ENCODE measurements at regions not wholly inside any gene's neighbourhood (a gene's known extent, or its start where the extent isn't known, plus 50 kb on each side); places are given as distances from the start of the nearest gene placed in this dataset.
"Not testable (repeated sequence)": the region's sequence is repeated elsewhere in the genome, so short reads cannot be mapped to it uniquely, and the experiment has no call there.

DNA sequence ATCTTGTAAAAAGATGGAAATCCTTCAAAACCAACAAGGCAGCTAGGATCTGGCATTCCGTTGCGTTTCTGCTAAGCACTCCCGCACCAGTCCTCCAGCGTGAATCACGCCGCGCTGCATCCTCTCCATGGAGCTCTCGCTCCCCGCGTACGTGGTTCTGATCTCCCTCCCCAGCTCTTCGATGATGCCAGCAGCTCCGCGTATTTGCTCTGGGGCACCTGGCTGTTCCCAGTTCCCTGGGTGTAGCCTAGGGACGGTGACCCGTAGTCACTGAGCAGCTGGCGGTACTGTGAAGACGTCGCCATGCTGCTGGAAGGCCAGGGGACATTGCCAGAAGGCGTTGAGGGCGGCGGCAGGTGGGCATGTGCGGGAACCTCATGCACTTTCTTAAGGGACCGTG is 407.5 kb downstream of the RNF144A start:
- no peak for DNase-seq

DNA sequence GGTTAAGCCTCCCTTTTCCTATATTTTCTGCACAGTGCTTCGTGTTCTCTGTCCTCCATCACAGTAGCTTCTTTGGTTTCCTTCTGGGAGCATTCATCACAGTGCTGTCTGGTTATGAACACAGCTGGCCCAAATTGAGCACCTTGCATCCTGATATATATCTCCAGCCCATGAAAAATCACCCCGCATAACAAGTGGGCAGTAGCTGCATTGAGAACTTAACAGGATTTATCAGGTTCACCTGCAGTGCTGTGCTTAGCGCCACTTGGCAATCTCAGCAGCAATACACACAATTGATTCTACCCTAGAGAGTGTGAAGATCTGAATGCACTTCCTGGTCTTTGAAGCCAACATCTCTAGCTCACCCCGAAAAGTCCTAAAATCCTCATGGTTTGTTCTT is 408.0 kb downstream of the RNF144A start:
- DNase-seq: no peak

DNA sequence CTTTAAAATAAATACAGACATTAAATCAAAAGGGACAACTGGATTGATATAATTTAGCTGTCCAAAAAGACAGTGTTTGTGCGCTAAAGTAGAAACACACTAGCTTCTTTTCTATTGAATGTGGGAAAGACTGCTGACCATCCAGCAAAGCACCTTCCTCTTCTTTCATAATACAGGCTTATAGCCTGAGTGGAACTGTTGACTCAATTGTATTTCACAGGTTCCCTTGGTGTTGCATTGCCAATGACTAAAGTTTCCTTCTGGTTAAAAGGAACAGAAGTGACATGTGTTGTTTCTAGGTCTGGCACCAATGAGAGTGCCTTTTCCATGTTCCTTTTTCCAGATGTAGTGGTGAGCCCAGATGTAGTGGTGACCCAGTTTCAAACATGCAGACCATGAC is 412.3 kb downstream of the RNF144A start:
- DNase-seq: no peak

DNA sequence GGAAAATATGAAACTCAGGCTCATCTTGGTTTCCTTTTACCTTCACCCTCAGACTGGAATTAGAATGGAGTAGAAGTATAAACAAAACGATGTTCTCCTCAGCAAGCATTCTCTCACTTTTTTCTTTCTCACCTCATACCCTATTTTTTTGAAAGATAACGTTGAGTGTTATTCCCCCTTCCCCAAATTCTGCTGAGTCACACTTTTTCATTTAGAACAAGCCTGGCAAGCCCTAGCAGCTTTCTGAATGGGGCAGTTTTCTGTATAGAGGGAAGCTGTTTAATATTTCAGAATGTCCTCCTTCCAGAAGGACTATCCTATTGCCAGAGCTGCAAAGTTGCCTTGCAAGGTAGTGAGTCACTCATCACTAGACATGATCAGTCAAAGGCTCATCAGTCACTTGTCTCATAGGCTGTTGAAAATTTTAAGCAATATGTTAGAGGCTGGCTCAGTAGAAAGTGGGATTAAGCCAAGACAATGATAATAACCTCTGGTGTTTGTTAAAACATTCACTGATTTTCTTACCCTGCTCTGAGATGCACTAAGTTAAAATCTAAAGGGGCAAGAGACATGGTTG is 416.1 kb downstream of the RNF144A start:
- DNase-seq: no peak

DNA sequence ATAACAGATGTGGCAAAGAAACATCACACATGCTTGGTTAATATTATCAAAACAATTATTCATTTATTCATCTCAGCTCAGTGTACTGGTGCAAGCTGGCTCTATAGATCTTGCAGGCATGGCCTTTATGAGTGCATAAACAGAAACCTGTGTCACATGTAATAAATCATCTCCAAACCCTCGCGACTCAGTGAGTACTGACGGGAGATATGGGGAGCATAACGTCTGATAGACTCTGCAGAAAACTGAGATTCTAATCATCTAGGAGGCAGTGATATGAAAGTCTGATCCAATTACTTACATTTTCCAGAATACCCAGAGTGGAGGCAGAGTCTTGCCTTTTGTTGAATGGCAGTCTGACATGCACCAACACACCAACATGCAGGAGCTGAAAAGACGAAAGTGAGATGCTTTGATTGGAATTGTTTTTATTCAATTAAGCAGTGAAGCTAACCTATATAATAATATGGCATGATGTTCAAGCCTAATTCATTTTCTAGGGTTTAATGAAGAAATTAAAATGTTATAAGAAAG is 416.8 kb downstream of the RNF144A start:
- no peak for DNase-seq

DNA sequence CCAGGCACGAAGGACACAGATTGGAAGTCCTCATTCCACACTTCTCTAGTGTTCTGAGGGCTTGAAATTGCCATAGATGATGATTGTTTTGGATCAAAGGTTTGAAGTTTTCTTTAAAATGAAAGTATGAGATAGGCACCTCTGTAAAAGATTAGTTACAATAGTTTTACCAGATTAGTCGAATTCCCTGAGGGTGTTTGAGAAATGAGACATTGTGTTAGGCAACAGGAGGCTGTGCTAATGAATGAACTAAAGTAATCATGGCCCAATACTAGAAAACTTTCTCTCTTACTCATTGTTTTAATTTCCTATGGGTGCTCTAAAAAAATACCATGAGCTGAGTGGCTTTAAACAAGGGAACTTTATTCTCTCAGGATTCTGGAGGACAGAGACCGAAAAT is 421.7 kb downstream of the RNF144A start:
- DNase-seq: no peak

DNA sequence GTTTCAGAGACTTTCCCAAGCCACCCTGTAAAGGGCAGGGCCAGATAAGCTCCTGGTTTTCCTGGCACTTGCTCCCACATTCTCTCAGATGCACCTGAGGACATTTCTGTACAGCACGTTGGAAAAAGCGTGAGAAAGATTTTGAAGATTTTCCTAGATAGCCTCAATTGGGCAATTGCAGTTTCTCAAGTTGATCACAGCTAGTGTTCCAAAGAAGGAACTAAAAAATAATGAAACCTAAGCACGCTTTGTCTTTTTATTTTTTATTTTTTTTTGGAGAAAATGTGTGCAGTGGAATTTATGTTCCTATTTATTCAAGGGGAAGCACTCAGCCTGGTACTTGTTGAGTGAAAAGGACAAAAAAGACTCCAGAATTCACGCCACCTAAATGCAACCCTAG is 429.1 kb downstream of the RNF144A start:
- DNase-seq: no peak

DNA sequence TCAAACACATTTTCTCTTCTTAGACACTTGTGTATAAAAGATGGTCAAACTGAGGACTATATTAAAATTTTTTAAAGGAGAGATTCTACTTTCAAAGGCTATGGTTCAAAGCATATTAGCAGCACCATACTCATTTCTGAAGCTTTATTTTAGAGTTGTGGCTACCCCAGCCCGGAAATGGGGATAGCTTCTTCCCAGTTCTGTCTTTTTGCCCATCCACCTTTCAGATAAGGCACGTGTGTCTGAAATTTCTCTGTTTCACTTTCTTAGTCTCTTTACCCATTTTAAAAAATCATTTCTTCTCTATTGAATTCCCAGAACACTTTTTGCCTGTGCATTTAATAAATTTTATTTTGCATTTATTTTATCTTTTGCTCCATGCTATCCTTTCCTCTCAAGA is 431.5 kb downstream of the RNF144A start:
- DNase-seq: no peak

DNA sequence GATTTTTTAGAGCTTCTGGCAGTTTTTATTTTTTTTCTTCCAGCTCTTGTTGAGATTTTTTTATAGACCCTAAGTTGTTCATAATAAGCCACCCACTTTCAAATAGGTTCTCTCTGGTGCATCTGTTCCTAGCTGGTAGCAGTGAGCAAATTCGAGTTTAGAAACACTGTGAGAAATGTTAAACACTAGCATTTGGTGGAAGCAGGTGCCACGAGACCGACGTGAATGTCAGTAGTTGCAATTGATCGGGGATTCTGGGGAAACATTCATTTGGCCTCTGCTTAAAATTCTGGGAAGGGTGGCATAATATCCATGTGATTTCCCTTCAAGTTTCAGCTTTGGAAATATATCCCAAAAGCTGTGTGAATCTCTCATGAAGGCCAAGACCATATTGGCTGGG is 435.0 kb downstream of the RNF144A start:
- DNase-seq: no peak

DNA sequence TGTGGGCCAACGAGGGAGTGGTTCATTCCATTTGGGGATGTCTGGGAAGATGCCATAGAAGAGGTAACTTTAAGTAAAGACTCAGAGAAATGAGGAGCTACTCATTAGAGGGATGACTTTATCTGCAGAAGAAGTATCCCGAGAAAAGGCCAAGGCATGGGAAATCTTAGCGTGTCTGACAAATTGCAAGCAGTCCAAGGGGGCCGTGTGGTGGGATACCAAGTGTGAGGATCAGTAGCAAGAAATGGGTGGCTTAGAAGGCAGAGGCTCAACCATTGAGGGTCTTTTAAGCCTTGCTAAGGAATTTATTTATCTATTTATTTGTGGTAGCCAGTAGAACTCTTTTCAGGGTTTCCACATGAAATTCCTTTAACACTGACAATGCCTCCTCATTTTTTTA is 436.4 kb downstream of the RNF144A start:
- no peak for DNase-seq

DNA sequence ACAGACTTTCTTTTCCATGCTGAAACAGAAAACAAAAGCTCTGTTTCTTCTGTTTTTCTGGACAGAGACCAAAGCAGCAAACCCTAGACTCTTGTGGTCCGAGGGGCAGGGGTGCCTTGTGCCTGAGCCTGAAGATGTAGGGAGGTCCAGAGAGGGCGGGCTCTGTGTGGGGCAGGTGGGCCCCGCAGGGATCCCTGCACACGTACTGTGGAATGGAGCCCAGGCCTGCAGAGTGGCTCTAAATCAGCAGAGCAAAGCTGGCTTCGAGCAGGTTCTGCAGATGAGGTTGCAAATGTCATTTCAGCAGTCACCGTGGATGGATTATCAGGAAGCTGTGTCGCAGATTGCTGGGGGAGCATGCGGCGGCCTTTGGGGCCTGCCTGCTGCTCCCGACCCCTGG is 438.6 kb downstream of the RNF144A start:
- no peak for DNase-seq

DNA sequence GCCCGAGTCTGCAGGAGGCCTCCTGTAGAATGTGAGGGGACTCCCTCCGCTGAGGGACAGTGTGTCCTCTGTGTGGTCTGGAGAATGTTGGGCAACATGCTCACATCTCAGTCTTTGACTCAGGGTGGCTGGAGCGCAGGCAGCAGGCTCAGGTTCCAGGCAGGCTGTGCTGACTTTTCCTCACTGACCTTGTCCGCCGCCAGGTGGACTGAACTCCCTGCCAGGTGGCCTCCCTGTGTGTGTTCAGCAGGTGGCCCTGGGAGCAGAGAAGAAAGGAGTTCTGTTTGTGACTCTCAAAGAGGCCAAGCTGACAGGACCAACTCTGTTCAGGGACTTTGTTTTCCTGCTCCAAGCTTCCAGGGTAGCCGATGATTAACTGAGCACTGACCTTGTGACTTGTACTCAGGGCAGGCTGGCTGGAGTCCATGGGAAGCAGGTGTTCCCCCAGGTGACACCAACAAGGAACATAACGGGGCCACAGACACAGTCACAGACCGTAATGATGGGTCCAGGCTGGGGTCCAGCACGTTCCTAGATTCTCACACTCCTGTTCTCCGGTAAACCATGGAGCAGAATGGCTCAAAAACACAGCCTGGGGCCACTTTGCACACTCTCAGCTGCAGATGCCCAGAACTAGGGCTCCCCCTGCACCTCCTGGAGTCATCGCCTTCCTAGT is 439.8 kb downstream of the RNF144A start:
- no peak for DNase-seq

DNA sequence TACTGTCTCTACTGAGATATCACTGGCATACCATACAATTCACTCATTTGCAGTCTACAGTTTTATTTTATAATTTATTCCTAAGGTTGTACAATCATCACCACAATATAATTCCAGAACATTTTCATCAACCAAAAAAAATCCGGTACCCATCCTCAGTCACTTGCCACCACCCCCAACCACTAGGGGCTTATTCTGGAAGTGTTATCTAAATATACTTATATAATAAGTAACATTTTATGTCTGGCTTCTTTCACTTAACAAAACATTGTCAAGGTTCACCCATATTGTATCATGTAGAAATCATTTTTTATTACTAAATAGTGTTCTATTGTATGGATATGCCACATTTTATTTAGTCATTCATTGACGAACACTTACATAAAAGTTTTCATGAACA is 440.8 kb downstream of the RNF144A start:
- no peak for DNase-seq

DNA sequence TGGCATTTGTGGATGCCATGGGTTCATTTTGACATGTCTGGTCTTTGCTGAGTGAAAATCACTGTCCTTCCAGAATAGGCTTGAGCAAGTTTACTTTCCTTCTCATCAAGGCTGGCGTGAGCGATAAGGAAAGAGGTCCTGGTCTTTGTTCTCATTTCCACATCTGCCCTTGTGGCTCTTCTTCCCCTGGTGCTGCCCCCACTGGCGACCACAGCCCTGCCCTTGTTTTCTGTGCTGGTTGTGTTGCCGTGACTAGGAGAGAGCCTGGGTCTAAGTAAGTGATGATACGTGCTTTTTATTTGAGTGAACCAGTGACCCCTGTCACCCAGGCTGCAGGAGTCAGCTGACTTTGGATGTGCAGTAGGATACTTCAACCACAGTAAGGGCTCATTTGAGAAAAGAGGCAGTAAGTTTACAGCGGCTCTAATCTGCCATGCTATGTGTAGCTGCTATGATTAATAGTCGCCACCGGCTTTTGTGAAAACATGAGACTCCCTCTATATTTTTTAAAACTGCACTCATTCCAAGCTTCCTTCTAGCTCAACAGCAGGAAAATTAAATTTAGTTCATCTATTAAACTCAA is 441.7 kb downstream of the RNF144A start:
- DNase-seq: peak; percentile 34

DNA sequence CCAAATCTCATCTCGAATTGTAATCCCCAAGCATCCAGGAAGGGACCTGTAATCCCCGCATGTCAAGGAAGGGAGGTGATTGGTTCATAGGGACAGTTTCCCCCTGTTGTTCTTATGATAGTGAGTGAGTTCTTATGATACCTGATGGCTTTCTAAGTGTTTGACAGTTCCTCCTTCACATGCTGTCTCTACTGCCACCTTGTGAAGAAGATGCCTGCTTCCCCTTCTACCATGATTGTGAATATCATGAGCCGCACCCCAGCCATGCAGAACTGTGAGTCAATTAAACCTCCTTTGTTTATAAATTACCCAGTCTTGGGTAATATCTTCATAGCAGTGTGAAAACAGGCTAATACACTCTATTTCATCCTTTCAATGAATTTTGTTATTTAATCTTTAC is 446.7 kb downstream of the RNF144A start:
- DNase-seq: peak; percentile 2

DNA sequence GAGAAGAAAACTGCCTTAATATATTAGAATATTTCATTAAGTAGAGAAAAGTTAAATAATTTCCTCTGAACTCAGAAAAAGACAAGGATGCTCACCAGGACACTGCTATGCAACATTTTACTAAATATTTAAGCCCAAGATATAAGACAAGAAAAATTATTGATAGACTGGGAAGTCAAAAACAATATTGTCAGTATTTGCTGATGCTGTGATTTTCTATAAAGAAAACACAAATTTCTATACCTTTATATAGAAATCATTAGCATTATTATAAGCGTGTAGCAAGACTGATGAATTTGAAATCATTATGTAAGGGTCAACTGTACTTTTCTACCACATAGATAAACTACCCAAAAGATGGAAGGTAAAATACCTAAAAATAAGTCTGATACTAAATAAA is 451.0 kb downstream of the RNF144A start:
- DNase-seq: no peak

DNA sequence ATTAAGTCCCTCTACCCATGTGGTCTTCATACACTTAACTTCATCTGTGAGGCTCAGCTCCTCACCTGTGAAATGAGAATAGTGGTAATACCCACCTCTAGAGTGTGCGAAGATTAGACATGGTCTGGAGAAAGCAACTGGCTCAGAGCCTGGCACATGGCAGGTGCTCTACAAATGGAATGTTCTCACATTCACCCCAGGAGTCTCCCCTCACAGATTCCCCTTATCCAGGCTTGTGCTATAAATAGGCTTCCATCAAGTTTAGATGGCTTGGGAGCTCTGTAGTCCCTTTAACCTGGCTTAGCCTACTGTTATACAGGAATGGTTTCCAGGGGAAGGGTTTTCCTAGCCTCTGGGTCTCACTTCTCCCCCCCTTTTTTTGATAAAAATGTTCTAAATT is 455.9 kb downstream of the RNF144A start:
- no peak for DNase-seq

DNA sequence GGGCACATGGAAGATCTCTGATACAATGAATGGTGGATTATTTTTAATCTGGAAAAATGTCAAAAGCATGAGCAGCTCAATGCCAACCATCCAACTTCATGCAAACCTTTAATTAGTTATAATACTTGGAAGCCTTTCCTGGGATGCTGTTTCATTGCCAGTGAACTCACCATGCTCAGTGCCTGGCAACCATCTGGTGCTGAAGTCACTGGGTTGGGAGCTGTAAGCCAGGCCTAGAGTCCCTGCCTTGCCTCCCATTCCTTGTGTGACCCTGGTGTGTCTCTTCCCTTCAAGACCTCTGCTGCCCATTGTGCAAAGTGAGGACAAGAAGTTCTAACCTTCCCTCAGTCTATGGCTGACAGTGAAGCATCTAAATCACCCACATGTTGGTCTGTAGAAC is 458.7 kb downstream of the RNF144A start:
- no peak for DNase-seq

DNA sequence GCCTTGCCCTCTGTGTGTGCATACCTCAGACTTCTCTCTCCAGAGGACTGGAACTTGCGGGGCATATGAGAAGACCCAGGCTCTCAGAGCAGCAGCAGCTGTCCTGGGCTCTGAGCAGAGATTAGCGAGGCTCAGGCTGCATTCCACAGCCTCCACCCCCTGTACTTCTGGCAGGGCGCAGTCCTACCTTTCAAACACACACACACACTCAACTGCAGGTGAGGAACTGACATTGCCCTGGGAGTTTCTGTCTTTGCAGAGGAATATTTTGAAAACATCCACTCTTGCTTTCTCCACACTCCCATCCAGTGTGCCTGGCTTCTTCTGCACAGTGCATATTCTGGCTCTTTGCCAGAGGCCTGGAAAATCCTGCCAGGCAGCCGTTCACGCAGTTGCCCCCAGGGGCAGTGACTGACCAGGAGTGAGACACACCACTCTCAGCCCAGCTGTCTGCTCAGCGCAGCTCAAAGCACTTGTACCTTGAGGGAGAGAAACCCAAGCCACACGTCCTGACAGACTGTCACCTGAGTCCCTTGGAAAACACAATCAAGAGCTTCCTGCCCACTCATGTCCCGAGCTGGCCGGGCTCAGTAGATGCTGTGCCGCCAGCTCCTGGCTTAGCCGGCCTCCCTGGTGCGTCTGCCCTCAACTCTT is 460.8 kb downstream of the RNF144A start:
- no peak for DNase-seq

DNA sequence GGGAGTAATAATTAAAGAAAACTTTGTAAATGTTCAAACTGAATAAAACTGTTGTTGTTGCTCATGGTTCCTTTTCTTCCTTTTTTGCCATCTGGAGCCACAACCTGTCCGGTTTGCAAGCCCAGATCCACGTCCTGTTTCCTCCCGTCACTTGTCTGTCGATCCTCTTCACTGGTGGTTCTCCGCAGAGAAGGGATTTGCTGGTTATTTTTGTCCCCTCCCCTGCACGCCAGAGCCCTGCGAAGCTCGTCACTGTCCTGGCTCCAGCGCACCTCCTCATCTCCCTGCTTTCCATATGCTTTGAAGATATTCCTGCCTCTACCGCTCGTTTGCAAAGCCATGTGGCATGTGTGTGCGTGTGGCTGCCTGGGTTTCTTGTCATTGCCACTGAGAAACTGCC is 461.4 kb downstream of the RNF144A start:
- DNase-seq: no peak

DNA sequence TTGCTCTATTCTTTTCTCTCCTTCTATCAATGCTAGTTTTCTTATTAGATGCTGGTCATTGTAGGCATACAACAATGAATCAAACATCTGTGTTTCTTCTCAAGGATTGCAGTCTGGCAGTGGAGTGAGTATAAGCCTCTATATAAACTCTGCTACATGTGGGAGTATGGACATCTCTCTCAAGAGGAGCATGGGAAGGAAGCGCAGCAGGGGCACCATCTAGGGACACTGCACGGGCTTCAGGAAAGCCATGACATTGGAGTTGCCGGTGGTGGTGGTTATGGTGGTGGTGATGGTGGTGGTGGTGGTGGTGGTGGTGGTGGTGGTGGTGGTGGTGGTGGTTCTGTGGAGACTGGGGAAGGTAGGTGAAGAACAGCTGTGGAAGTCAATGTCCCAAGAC is 462.6 kb downstream of the RNF144A start:
- peak; percentile 23 for DNase-seq

DNA sequence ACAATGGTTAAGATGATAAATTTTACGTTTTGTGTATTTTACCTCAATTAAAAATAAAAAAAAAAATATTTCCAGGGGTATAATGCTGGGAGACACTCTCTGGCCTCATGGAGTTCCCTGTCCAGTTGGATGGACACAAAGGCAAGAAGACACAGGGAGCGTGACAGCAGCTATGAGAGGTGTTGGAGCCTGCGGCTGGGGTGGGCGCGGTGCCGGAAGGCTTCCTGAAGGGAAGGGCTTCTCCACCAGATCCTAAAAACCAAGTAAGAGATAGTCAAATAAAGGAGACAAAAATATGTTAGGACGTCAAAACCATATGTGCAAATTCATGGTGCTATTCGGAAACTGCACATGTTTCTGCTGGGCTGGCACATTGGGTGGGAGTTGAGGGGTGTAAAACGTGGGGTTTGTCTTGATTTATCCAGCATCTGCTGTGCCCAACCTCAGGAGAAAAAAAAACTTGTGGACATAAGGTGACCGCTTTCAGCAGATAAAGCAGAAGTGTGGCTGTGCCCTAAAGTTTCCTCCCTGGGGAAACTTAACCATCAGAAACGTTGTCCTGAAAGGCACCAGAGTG is 467.6 kb downstream of the RNF144A start:
- no peak for DNase-seq

DNA sequence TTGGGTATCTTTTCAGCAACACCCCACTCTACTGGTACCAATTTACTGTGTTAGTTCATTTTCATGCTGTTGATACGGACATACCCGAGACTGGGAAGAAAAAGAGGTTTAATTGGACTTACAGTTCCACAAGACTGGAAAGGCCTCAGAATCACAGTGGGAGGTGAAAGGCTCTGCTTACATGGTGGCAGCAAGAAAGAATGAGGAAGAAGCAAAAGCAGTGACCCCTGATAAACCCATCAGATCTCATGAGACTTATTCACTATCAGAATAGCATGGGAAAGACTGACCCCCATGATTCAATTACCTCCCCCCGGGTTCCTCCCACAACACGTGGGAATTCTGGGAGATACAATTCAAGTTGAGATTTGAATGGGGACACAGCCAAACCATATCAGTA is 473.1 kb downstream of the RNF144A start:
- DNase-seq: not testable (repeated sequence)
